ENCODE measurements at regions not wholly inside any gene's neighbourhood (a gene's known extent, or its start where the extent isn't known, plus 50 kb on each side); places are given as distances from the start of the nearest gene placed in this dataset.

- intact Hi-C loops (cut with micrococcal nuclease) = no loop called here
- H4K20me1 ChIP-seq (ENCODE audit: control insufficient read depth, insufficient read depth, low read length, poor library complexity, severe bottlenecking) = no peaks in the 10 kb centered on the region
- H3K27ac ChIP-seq (ENCODE audit: low read length in 2 of 2) = no peak overlapping the region
- CTCF ChIA-PET = no interaction called here
- H3K27me3 ChIP-seq (replicated peaks in 1 of 4; ENCODE audit: control extremely low read depth in 1 of 4, control insufficient read depth in 3 of 4, insufficient read depth in 4 of 4, low read length in 3 of 4) = no peaks in the 10 kb centered on the region
- H2AFZ ChIP-seq (ENCODE audit: insufficient read depth, low read depth, low read length, poor library complexity, severe bottlenecking) = no peak overlapping the region
- no peak for ATAC-seq (ENCODE audit: low read depth)
- 87% methylated on average over 2 of the region's 10 CpGs for WGBS (ENCODE audit: insufficient coverage)
- no peaks in the 10 kb centered on the region for H3K36me3 ChIP-seq (replicated peaks in 1 of 2; ENCODE audit: control extremely low read depth in 1 of 2, control insufficient read depth in 1 of 2, extremely low read depth in 1 of 2, insufficient read depth in 2 of 2, low read length in 1 of 2)
- H3K9ac ChIP-seq (ENCODE audit: low read length) = no peak overlapping the region
- no peaks in the 10 kb centered on the region for H3K27me3 Mint-ChIP-seq
- H3K9me3 Mint-ChIP-seq (ENCODE audit: insufficient read depth) = no peaks in the 10 kb centered on the region
- no peaks in the 10 kb centered on the region for H3K4me1 ChIP-seq (ENCODE audit: control insufficient read depth in 2 of 2, insufficient read depth in 2 of 2, low read length in 2 of 2)
- H3K4me2 ChIP-seq (replicated peaks; ENCODE audit: low read depth, low read length, poor library complexity, severe bottlenecking) = no peak overlapping the region
- no peak for DNase-seq
- TF ChIP-seq EZH2 (IDR thresholded peaks at IDR 0.05; ENCODE audit: borderline replicate concordance, insufficient read depth, low read depth, low read length, poor library complexity, severe bottlenecking) = no peak
- TF ChIP-seq, protein P1, sequence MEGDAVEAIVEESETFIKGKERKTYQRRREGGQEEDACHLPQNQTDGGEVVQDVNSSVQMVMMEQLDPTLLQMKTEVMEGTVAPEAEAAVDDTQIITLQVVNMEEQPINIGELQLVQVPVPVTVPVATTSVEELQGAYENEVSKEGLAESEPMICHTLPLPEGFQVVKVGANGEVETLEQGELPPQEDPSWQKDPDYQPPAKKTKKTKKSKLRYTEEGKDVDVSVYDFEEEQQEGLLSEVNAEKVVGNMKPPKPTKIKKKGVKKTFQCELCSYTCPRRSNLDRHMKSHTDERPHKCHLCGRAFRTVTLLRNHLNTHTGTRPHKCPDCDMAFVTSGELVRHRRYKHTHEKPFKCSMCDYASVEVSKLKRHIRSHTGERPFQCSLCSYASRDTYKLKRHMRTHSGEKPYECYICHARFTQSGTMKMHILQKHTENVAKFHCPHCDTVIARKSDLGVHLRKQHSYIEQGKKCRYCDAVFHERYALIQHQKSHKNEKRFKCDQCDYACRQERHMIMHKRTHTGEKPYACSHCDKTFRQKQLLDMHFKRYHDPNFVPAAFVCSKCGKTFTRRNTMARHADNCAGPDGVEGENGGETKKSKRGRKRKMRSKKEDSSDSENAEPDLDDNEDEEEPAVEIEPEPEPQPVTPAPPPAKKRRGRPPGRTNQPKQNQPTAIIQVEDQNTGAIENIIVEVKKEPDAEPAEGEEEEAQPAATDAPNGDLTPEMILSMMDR (IDR thresholded peaks at IDR 0.05) = no peak
- H3K79me2 ChIP-seq (ENCODE audit: control insufficient read depth, insufficient read depth, low read length) = no peaks in the 10 kb centered on the region
- no peaks in the 10 kb centered on the region for H3K4me1 Mint-ChIP-seq
- H3K9me3 ChIP-seq (ENCODE audit: control extremely low read depth in 1 of 3, control insufficient read depth in 2 of 3, insufficient read depth in 1 of 3, low read length in 2 of 3) = peaks cover 0 to 3% (median 0%) of the 10 kb centered on the region in 3 donors
- no peak overlapping the region for H3K27ac Mint-ChIP-seq
- H3K4me3 Mint-ChIP-seq = no peak overlapping the region
- no peak overlapping the region for H3K4me3 ChIP-seq (ENCODE audit: control extremely low read depth in 1 of 5, extremely low read depth in 1 of 5, insufficient read depth in 1 of 5, low read depth in 2 of 5, low read length in 4 of 5)
- POLR2A ChIA-PET = no interaction called here
These were observed 293.6 kb downstream of the RMST start for GRCh38 chr12:97756066-97756666.

- Histone ChIP-seq H4K20me1 (ENCODE audit: control insufficient read depth, insufficient read depth, low read length, poor library complexity, severe bottlenecking) (no peaks in the 10 kb centered on the region), H3K9me3 (ENCODE audit: control extremely low read depth in 1 of 3, control insufficient read depth in 2 of 3, insufficient read depth in 1 of 3, low read length in 2 of 3) (peaks cover 0 to 3% (median 0%) of the 10 kb centered on the region in 3 donors), H3K9ac (ENCODE audit: low read length) (no peak overlapping the region), H2AFZ (ENCODE audit: insufficient read depth, low read depth, low read length, poor library complexity, severe bottlenecking) (no peak overlapping the region), H3K4me2 (replicated peaks; ENCODE audit: low read depth, low read length, poor library complexity, severe bottlenecking) (no peak overlapping the region), H3K4me3 (ENCODE audit: control extremely low read depth in 1 of 5, extremely low read depth in 1 of 5, insufficient read depth in 1 of 5, low read depth in 2 of 5, low read length in 4 of 5) (no peak overlapping the region), H3K27ac (ENCODE audit: low read length in 2 of 2) (no peak overlapping the region), H3K36me3 (replicated peaks in 1 of 2; ENCODE audit: control extremely low read depth in 1 of 2, control insufficient read depth in 1 of 2, extremely low read depth in 1 of 2, insufficient read depth in 2 of 2, low read length in 1 of 2) (no peaks in the 10 kb centered on the region), H3K79me2 (ENCODE audit: control insufficient read depth, insufficient read depth, low read length) (no peaks in the 10 kb centered on the region), H3K27me3 (replicated peaks in 1 of 4; ENCODE audit: control extremely low read depth in 1 of 4, control insufficient read depth in 3 of 4, insufficient read depth in 4 of 4, low read length in 3 of 4) (no peaks in the 10 kb centered on the region), H3K4me1 (ENCODE audit: control insufficient read depth in 2 of 2, insufficient read depth in 2 of 2, low read length in 2 of 2) (no peaks in the 10 kb centered on the region)
- WGBS (ENCODE audit: insufficient coverage) = 78% methylated on average over 1 of the region's 2 CpGs
- no peak overlapping the region for H3K27ac Mint-ChIP-seq
- ChIA-PET CTCF (no interaction called here), POLR2A (no interaction called here)
- no peak for TF ChIP-seq EZH2 (IDR thresholded peaks at IDR 0.05; ENCODE audit: borderline replicate concordance, insufficient read depth, low read depth, low read length, poor library complexity, severe bottlenecking)
- TF ChIP-seq, protein P1 (IDR thresholded peaks at IDR 0.05) = no peak
- ATAC-seq (ENCODE audit: low read depth) = no peak
- intact Hi-C loops (cut with micrococcal nuclease) = no loop called here
- H3K4me1 Mint-ChIP-seq = no peaks in the 10 kb centered on the region
- H3K4me3 Mint-ChIP-seq = no peak overlapping the region
- no peaks in the 10 kb centered on the region for H3K9me3 Mint-ChIP-seq (ENCODE audit: insufficient read depth)
- DNase-seq = no peak
- H3K27me3 Mint-ChIP-seq = no peaks in the 10 kb centered on the region
These were observed 294.1 kb downstream of the RMST start for GRCh38 chr12:97756741-97757140.
